IMR-90 (cell line): ENCODE measurements at regions not wholly inside any gene's neighbourhood (a gene's known extent, or its start where the extent isn't known, plus 50 kb on each side); places are given as distances from the start of the nearest gene placed in this dataset.

Experiments
- ATAC-seq: fragments of 200-7000 bp; cut with Tn5 transposase; 2 replicates; pipeline ENCODE4 v1.9.1; 2020; ENCODE audit warnings: low read depth, mild to moderate bottlenecking, moderate library complexity
- BruUV-seq: library from RNA; stranded (reverse); fragments of 400-500 nt; replicated peaks from 2 replicates; lab custom pipeline; 2021; lab: Mats Ljungman, UMichigan
- CTCF ChIA-PET: fragments of 300-600 bp; formaldehyde crosslinking; extraction: SDS; loops from one replicate; lab custom pipeline; 2021; ENCODE audit warnings: antibody characterized with exemption; lab: Yijun Ruan, JAX
- POLR2A ChIA-PET: fragments of 300-600 bp; sonication (Branson Sonifier 250); formaldehyde crosslinking; loops from one replicate; lab custom pipeline; 2022; ENCODE audit warnings: antibody characterized with exemption; ENCODE audit not compliant: unreplicated experiment; lab: Charles Lee
- DNase-seq: peaks from one replicate; pipeline ENCODE4 v3.0.0; 2013
- H2AFZ ChIP-seq: replicated peaks from 2 replicates; pipeline ENCODE3; 2013; ENCODE audit warnings: low read length, mild to moderate bottlenecking; ENCODE audit not compliant: poor library complexity
- H2AK5ac ChIP-seq: 2 replicates; pipeline ENCODE4 v1.6.1; 2013; ENCODE audit warnings: low read depth, low read length, inconsistent platforms
- H2AK9ac ChIP-seq: replicated peaks from 2 replicates; pipeline ENCODE3; 2013; ENCODE audit warnings: mild to moderate bottlenecking, low read depth, low read length, moderate library complexity; ENCODE audit not compliant: poor library complexity
- H2BK120ac ChIP-seq: 2 replicates; pipeline ENCODE4 v1.6.1; 2013; ENCODE audit warnings: low read depth, low read length, inconsistent platforms
- H2BK15ac ChIP-seq: 3 replicates; pipeline ENCODE4 v1.6.1; 2013; ENCODE audit warnings: low read depth, low read length, inconsistent platforms
- H2BK20ac ChIP-seq: 2 replicates; pipeline ENCODE4 v1.6.1; 2013; ENCODE audit warnings: low read depth, mild to moderate bottlenecking, inconsistent platforms, low read length, moderate library complexity
- H2BK5ac ChIP-seq: 2 replicates; pipeline ENCODE4 v1.6.1; 2013; ENCODE audit warnings: mild to moderate bottlenecking, low read depth, low read length, inconsistent platforms; ENCODE audit not compliant: poor library complexity, severe bottlenecking
- H3K14ac ChIP-seq: replicated peaks from 2 replicates; pipeline ENCODE4 v1.6.1; 2013; ENCODE audit warnings: low read depth, low read length, inconsistent platforms
- H3K18ac ChIP-seq: 2 replicates; pipeline ENCODE4 v1.6.1; 2013; ENCODE audit warnings: low read depth, low read length, control low read depth
- H3K23ac ChIP-seq: 2 replicates; pipeline ENCODE4 v1.6.1; 2013; ENCODE audit warnings: low read depth, low read length, inconsistent platforms
- H3K27ac ChIP-seq: 2 replicates; pipeline ENCODE4 v1.5.1; 2013; ENCODE audit warnings: mild to moderate bottlenecking, control low read depth, low read length; ENCODE audit not compliant: insufficient read depth
- H3K27me3 ChIP-seq: 2 replicates; pipeline ENCODE4 v1.6.1; 2013; ENCODE audit warnings: low read length; ENCODE audit not compliant: control insufficient read depth, insufficient read depth
- H3K36me3 ChIP-seq: 2 replicates; pipeline ENCODE4 v1.6.1; 2013; ENCODE audit warnings: low read length, mixed read lengths; ENCODE audit not compliant: control insufficient read depth, insufficient read depth
- H3K4ac ChIP-seq: 2 replicates; pipeline ENCODE4 v1.6.1; 2013; ENCODE audit warnings: low read depth, low read length, inconsistent platforms
- H3K4me1 ChIP-seq: 2 replicates; pipeline ENCODE4 v1.6.1; 2013; ENCODE audit warnings: low read length, mixed read lengths; ENCODE audit not compliant: control insufficient read depth, insufficient read depth
- H3K4me2 ChIP-seq: 2 replicates; pipeline ENCODE4 v1.6.1; 2013; ENCODE audit warnings: low read depth, mild to moderate bottlenecking, control low read depth, low read length, moderate library complexity
- H3K4me3 ChIP-seq: 2 replicates; pipeline ENCODE4 v1.5.1; 2013; ENCODE audit warnings: low read depth, mild to moderate bottlenecking, control low read depth, low read length, moderate library complexity; ENCODE audit not compliant: insufficient read depth
- H3K56ac ChIP-seq: 2 replicates; pipeline ENCODE4 v1.6.1; 2013; ENCODE audit warnings: low read length, inconsistent platforms; ENCODE audit not compliant: insufficient read depth; ENCODE audit errors: extremely low read depth
- H3K79me1 ChIP-seq, 2 experiments: 2 replicates each; pipeline ENCODE4 v1.6.1; 2013; ENCODE audit warnings: low read length in 2 of 2, inconsistent platforms in 1 of 2, low read depth in 1 of 2
- H3K9ac ChIP-seq: 2 replicates; pipeline ENCODE4 v1.6.1; 2013; ENCODE audit warnings: low read depth, low read length, control low read depth
- H3K9me1 ChIP-seq: 2 replicates; pipeline ENCODE4 v1.6.1; 2013; ENCODE audit warnings: low read length, inconsistent platforms; ENCODE audit not compliant: insufficient read depth
- H3K9me3 ChIP-seq: 2 replicates; pipeline ENCODE4 v1.6.1; 2013; ENCODE audit warnings: low read length; ENCODE audit not compliant: control insufficient read depth, insufficient read depth
- H4K20me1 ChIP-seq: 2 replicates; pipeline ENCODE4 v1.6.1; 2013; ENCODE audit warnings: low read length, inconsistent platforms; ENCODE audit not compliant: insufficient read depth
- H4K5ac ChIP-seq: 2 replicates; pipeline ENCODE4 v1.6.1; 2013; ENCODE audit warnings: mild to moderate bottlenecking, low read depth, low read length, control low read depth
- H4K8ac ChIP-seq, 2 experiments: 2 replicates each; pipeline ENCODE4 v1.6.1; 2013; ENCODE audit warnings: low read depth in 2 of 2, low read length in 2 of 2, control low read depth in 1 of 2, inconsistent platforms in 1 of 2
- H4K91ac ChIP-seq: 2 replicates; pipeline ENCODE4 v1.6.1; 2013; ENCODE audit warnings: low read depth, low read length, inconsistent platforms; ENCODE audit not compliant: insufficient read depth
- CEBPB ChIP-seq: IDR thresholded peaks from 2 replicates; pipeline ENCODE4 v1.6.1; 2012; ENCODE audit warnings: low read depth, low read length, improper control_type of control experiment
- CHD1 ChIP-seq: IDR thresholded peaks from 2 replicates; pipeline ENCODE4 v1.6.1; 2012; ENCODE audit warnings: low read depth, low read length, improper control_type of control experiment
- MAZ ChIP-seq: IDR thresholded peaks from 2 replicates; pipeline ENCODE4 v1.6.1; 2012; ENCODE audit warnings: low read depth, mild to moderate bottlenecking, low read length, improper control_type of control experiment, moderate library complexity, borderline replicate concordance
- MXI1 ChIP-seq: IDR thresholded peaks from 2 replicates; pipeline ENCODE4 v1.6.1; 2012; ENCODE audit warnings: low read depth, mild to moderate bottlenecking, low read length, moderate library complexity, borderline replicate concordance
- NFE2L2 ChIP-seq: fragments of 150-350 bp; IDR thresholded peaks from 2 replicates; pipeline ENCODE4 v1.6.1; 2016; ENCODE audit warnings: low read depth, mild to moderate bottlenecking, low read length
- RCOR1 ChIP-seq: IDR thresholded peaks from 2 replicates; pipeline ENCODE4 v1.6.1; 2012; ENCODE audit warnings: mild to moderate bottlenecking, low read length, improper control_type of control experiment; ENCODE audit not compliant: insufficient replicate concordance
- RFX5 ChIP-seq: IDR thresholded peaks from 2 replicates; pipeline ENCODE4 v1.8.0; 2012; ENCODE audit warnings: low read depth, mild to moderate bottlenecking, low read length, moderate library complexity
- SMC3 ChIP-seq: fragments of 150-350 bp; IDR thresholded peaks from 2 replicates; pipeline ENCODE4 v1.6.1; 2016; ENCODE audit warnings: low read depth, mild to moderate bottlenecking, antibody characterized with exemption, low read length, moderate library complexity
- WGBS, 2 experiments: methylation state at CpG; one replicate each; pipeline versions ENCODE4 v1.1.5 to v1.1.7; 2013; ENCODE audit warnings: missing lambda C conversion rate in 2 of 2; ENCODE audit not compliant: insufficient read length in 1 of 2; ENCODE audit errors: extremely low coverage in 2 of 2; 5-methylcytosine and 5-hydroxymethylcytosine counted together
- dilution Hi-C: fragments of 300-500 bp; cut with HindIII; formaldehyde crosslinking; loops from one replicate; pipeline ENCODE4 v1.14.3; 2018; ENCODE audit warnings: low sequenced_read_pairs; ENCODE audit not compliant: unreplicated experiment
- in situ Hi-C: fragments of 300-500 bp; cut with MboI; formaldehyde crosslinking; loops from 3 replicates; pipeline ENCODE4 v1.14.3; 2019; ENCODE audit warnings: low sequenced_read_pairs, inconsistent platforms, mixed read lengths
- intact Hi-C: fragments of 100-400 bp; cut with micrococcal nuclease; formaldehyde crosslinking; loops from 2 replicates; pipeline ENCODE4 v1.10.0; 2022
- TF ChIP-seq, protein P1 (sequence below): fragments of 150-350 bp; IDR thresholded peaks from 2 replicates; pipeline ENCODE4 v1.6.1; 2016; ENCODE audit warnings: low read depth, mild to moderate bottlenecking, low read length, moderate library complexity, borderline replicate concordance
- TF ChIP-seq, protein P2 (sequence below): fragments of 150-350 bp; IDR thresholded peaks from 2 replicates; pipeline ENCODE4 v1.6.1; 2017; ENCODE audit warnings: mild to moderate bottlenecking, antibody characterized with exemption, low read length, low read depth
- TF ChIP-seq, protein P3 (sequence below): conservative IDR thresholded peaks from 2 replicates; pipeline ENCODE4 v1.5.1; 2012; ENCODE audit warnings: mild to moderate bottlenecking, low read depth, low read length, improper control_type of control experiment

DNA sequence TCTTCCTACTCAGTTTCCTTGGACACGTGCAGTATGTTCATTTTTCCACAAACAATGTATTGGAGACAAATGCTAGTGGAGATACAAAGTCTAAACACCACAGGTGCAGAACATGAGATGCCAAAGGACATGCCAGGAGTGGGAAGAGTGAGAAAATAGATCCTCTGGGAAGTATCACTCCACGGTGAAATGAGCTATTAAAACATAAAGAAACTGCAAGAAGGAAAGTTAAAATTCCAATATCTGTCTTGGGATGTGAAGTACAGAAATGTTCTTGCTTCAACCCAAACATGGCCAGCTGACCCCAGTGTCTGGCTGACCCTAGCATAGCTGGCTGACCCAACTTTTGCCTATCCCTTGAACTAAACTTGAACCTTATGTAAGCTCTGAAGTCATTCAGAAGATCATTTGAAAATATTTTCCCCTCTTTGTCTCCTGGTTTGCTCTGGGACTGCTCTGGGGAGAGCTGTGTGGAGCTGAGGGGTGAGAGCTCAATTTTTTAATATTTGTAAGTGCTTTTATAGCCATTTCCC lies 59.5 kb downstream of the FZD1 start:
- ChIA-PET CTCF (no interaction called here), POLR2A (no interaction called here)
- Histone ChIP-seq H3K14ac (no peak overlapping the region), H2BK120ac (no peak overlapping the region), H3K4me2 (no peak overlapping the region), H3K9me3 (no peaks in the 10 kb centered on the region), H3K9ac (no peak overlapping the region), H2AK9ac (no peak overlapping the region), H3K27ac (no peak overlapping the region), H2BK5ac (no peak overlapping the region), H2BK15ac (no peak overlapping the region), H3K56ac (no peak overlapping the region), H3K9me1 (no peaks in the 10 kb centered on the region), H3K36me3 (no peaks in the 10 kb centered on the region), H3K4me1 (no peaks in the 10 kb centered on the region), H2BK20ac (no peak overlapping the region), H3K23ac (no peak overlapping the region), H3K27me3 (peaks cover 2% of the 10 kb centered on the region), H4K5ac (no peak overlapping the region), H3K4ac (no peak overlapping the region), H2AFZ (no peak overlapping the region), H4K8ac (no peak overlapping the region), H3K18ac (no peak overlapping the region), H2AK5ac (no peak overlapping the region), H4K20me1 (no peaks in the 10 kb centered on the region), H3K4me3 (no peak overlapping the region), H4K91ac (no peak overlapping the region), H3K79me1 (no peaks in the 10 kb centered on the region)
- TF ChIP-seq NFE2L2 (no peak), CEBPB (no peak), RFX5 (no peak), CHD1 (no peak), MAZ (no peak), SMC3 (no peak), RCOR1 (no peak), MXI1 (no peak)
- TF ChIP-seq, protein P1, sequence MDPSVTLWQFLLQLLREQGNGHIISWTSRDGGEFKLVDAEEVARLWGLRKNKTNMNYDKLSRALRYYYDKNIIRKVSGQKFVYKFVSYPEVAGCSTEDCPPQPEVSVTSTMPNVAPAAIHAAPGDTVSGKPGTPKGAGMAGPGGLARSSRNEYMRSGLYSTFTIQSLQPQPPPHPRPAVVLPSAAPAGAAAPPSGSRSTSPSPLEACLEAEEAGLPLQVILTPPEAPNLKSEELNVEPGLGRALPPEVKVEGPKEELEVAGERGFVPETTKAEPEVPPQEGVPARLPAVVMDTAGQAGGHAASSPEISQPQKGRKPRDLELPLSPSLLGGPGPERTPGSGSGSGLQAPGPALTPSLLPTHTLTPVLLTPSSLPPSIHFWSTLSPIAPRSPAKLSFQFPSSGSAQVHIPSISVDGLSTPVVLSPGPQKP: no peak
- TF ChIP-seq, protein P2, sequence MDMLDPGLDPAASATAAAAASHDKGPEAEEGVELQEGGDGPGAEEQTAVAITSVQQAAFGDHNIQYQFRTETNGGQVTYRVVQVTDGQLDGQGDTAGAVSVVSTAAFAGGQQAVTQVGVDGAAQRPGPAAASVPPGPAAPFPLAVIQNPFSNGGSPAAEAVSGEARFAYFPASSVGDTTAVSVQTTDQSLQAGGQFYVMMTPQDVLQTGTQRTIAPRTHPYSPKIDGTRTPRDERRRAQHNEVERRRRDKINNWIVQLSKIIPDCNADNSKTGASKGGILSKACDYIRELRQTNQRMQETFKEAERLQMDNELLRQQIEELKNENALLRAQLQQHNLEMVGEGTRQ: no peak
- TF ChIP-seq, protein P3, sequence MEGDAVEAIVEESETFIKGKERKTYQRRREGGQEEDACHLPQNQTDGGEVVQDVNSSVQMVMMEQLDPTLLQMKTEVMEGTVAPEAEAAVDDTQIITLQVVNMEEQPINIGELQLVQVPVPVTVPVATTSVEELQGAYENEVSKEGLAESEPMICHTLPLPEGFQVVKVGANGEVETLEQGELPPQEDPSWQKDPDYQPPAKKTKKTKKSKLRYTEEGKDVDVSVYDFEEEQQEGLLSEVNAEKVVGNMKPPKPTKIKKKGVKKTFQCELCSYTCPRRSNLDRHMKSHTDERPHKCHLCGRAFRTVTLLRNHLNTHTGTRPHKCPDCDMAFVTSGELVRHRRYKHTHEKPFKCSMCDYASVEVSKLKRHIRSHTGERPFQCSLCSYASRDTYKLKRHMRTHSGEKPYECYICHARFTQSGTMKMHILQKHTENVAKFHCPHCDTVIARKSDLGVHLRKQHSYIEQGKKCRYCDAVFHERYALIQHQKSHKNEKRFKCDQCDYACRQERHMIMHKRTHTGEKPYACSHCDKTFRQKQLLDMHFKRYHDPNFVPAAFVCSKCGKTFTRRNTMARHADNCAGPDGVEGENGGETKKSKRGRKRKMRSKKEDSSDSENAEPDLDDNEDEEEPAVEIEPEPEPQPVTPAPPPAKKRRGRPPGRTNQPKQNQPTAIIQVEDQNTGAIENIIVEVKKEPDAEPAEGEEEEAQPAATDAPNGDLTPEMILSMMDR: no peak
- ATAC-seq (no peak), DNase-seq (no peak)
- intact Hi-C loops (no loop called here), dilution Hi-C loops (no loop called here), in situ Hi-C loops (no loop called here)
- BruUV-seq: no TSS peak
- WGBS, 2 experiments: no CpG with 5 or more reads among the region's 2 CpGs
